ENCODE measurements at regions not wholly inside any gene's neighbourhood (a gene's known extent, or its start where the extent isn't known, plus 50 kb on each side); places are given as distances from the start of the nearest gene placed in this dataset.

DNA sequence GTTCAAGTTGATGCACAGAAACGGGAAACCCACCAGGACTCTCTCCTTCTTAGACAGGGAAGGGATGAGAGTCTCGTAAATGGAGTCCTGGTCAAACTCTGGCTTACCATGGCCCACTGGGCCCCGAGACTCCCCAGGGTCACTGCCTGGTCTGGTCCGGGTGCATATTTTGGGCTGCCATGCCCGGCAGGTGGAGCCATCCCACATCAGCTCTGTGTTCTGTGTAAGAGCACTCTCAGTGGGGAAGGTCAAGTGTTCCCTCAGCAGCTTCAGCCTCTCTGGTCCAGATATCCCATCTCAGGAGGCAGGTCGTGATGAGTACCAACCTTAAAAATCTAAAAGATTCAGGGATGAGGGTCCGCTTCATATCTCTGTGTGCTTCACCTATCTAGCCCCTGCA, 138.8 kb downstream of the EDN3 start:
- no peaks in the 10 kb centered on the region for H3K9me2 ChIP-seq
- no peak overlapping the region for H3K4me2 ChIP-seq
- ChIA-PET POLR2A (no interaction called here), CTCF (interaction anchor here (1.0 to 5.4 kb wide), 9 partner anchors 13 to 575 kb away, joined by 3 to 45 read pairs (median 8); no protein-coding TSS in a partner anchor)
- no peaks in the 10 kb centered on the region for H3K79me2 ChIP-seq (ENCODE audit: insufficient read depth)
- peaks cover 28 to 76% of the 10 kb centered on the region in 2 experiments for H3K4me1 ChIP-seq (ENCODE audit: control insufficient read depth in 1 of 2, insufficient read depth in 2 of 2, low read depth in 1 of 2, low read length in 1 of 2)
- DNase-seq: no peak
- TF ChIP-seq, protein P1, sequence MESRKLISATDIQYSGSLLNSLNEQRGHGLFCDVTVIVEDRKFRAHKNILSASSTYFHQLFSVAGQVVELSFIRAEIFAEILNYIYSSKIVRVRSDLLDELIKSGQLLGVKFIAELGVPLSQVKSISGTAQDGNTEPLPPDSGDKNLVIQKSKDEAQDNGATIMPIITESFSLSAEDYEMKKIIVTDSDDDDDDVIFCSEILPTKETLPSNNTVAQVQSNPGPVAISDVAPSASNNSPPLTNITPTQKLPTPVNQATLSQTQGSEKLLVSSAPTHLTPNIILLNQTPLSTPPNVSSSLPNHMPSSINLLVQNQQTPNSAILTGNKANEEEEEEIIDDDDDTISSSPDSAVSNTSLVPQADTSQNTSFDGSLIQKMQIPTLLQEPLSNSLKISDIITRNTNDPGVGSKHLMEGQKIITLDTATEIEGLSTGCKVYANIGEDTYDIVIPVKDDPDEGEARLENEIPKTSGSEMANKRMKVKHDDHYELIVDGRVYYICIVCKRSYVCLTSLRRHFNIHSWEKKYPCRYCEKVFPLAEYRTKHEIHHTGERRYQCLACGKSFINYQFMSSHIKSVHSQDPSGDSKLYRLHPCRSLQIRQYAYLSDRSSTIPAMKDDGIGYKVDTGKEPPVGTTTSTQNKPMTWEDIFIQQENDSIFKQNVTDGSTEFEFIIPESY (IDR thresholded peaks at IDR 0.05; ENCODE audit: borderline replicate concordance, low read depth): no peak
- no peak for TF ChIP-seq TCF12 (IDR thresholded peaks at IDR 0.05)
- no peak for TF ChIP-seq RXRA (IDR thresholded peaks at IDR 0.05; ENCODE audit: borderline replicate concordance, low read depth)
- TF ChIP-seq, protein P2, sequence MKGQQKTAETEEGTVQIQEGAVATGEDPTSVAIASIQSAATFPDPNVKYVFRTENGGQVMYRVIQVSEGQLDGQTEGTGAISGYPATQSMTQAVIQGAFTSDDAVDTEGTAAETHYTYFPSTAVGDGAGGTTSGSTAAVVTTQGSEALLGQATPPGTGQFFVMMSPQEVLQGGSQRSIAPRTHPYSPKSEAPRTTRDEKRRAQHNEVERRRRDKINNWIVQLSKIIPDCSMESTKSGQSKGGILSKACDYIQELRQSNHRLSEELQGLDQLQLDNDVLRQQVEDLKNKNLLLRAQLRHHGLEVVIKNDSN (IDR thresholded peaks at IDR 0.05; ENCODE audit: borderline replicate concordance, low read depth): no peak
- TF ChIP-seq RFX5 (IDR thresholded peaks at IDR 0.05; ENCODE audit: low read length): no peak
- no peak for TF ChIP-seq TAF1 (IDR thresholded peaks at IDR 0.05; ENCODE audit: borderline replicate concordance, low read depth, low read length)
- TF ChIP-seq TEAD4 (IDR thresholded peaks at IDR 0.05; ENCODE audit: borderline replicate concordance, insufficient read depth): no peak
- no peak for TF ChIP-seq RCOR1 (IDR thresholded peaks at IDR 0.05; ENCODE audit: low read length)
- no peak for TF ChIP-seq SMC3 (IDR thresholded peaks at IDR 0.05; ENCODE audit: low read depth, low read length)
- no peak for TF ChIP-seq EP300 (IDR thresholded peaks at IDR 0.05; ENCODE audit: borderline replicate concordance in 1 of 2, low read depth in 1 of 2, low read length in 1 of 2)
- H3K36me3 ChIP-seq (replicated peaks in 1 of 2; ENCODE audit: control insufficient read depth in 1 of 2, insufficient read depth in 2 of 2, low read length in 1 of 2): no peaks in the 10 kb centered on the region
- no peaks in the 10 kb centered on the region for H3K27me3 ChIP-seq (ENCODE audit: insufficient read depth)
- peak overlapping the region in 1 of 2 experiments; percentile 85; a peak in 2 of 4 replicates for H3K27ac ChIP-seq (ENCODE audit: low read depth in 2 of 2, low read length in 1 of 2)
- no peaks in the 10 kb centered on the region for H3F3A ChIP-seq (replicated peaks; ENCODE audit: insufficient read depth)
- no peaks in the 10 kb centered on the region for H4K20me1 ChIP-seq (ENCODE audit: insufficient read depth)
- no peak overlapping the region for H3K9ac ChIP-seq
- no peak overlapping the region for H2AFZ ChIP-seq (ENCODE audit: low read depth)
- H3K4me3 ChIP-seq (ENCODE audit: low read depth in 2 of 2, low read length in 1 of 2): no peak overlapping the region
- no peaks in the 10 kb centered on the region for H3K9me3 ChIP-seq
- WGBS (ENCODE audit: low lambda C conversion rate): 73% methylated on average over 5 of the region's 7 CpGs

DNA sequence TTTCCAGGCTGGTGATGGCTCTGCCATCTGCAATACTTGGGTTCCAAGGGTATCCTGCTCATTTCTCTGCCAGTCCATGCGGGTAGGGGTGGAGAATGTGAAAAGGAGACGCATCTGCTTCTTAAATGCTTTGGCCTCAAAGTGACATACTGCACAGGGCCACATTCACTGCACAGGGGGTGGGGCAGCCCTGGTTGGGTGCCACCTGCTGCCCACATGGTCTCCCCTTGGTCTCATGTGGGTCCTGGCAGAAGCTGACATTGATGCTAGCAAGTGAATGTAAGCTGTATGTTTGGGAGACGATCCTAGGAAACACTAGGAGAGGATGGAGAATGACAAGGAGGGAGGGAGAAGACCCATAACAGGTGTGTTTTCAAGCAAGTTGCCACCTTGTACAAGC, 140.9 kb downstream of the EDN3 start:
- TF ChIP-seq, protein P3, sequence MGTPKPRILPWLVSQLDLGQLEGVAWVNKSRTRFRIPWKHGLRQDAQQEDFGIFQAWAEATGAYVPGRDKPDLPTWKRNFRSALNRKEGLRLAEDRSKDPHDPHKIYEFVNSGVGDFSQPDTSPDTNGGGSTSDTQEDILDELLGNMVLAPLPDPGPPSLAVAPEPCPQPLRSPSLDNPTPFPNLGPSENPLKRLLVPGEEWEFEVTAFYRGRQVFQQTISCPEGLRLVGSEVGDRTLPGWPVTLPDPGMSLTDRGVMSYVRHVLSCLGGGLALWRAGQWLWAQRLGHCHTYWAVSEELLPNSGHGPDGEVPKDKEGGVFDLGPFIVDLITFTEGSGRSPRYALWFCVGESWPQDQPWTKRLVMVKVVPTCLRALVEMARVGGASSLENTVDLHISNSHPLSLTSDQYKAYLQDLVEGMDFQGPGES (IDR thresholded peaks at IDR 0.05; ENCODE audit: low read depth, low read length): no peak
- TF ChIP-seq MXI1 (IDR thresholded peaks at IDR 0.05; ENCODE audit: low read depth, low read length) (no peak), NRF1 (IDR thresholded peaks at IDR 0.05; ENCODE audit: low read depth, low read length) (no peak), ELF1 (IDR thresholded peaks at IDR 0.05) (no peak), SMC3 (IDR thresholded peaks at IDR 0.05; ENCODE audit: low read depth, low read length) (no peak), FOXM1 (IDR thresholded peaks at IDR 0.05; ENCODE audit: low read depth) (no peak), RCOR1 (IDR thresholded peaks at IDR 0.05; ENCODE audit: low read length) (no peak), EP300 (IDR thresholded peaks at IDR 0.05; ENCODE audit: borderline replicate concordance in 1 of 2, low read depth in 1 of 2, low read length in 1 of 2) (no peak), FOXJ3 (CRISPR knock-in tag; IDR thresholded peaks at IDR 0.05) (no peak), JUND (IDR thresholded peaks at IDR 0.05) (no peak), RFX5 (IDR thresholded peaks at IDR 0.05; ENCODE audit: low read length) (no peak), TEAD4 (IDR thresholded peaks at IDR 0.05; ENCODE audit: borderline replicate concordance, insufficient read depth) (no peak), MEF2A (IDR thresholded peaks at IDR 0.05; ENCODE audit: borderline replicate concordance, low read depth) (no peak), GATA2 (CRISPR knock-in tag; IDR thresholded peaks at IDR 0.05) (no peak), CHD2 (IDR thresholded peaks at IDR 0.05; ENCODE audit: low read length, partially characterized antibody) (no peak)
- TF ChIP-seq, protein P4, sequence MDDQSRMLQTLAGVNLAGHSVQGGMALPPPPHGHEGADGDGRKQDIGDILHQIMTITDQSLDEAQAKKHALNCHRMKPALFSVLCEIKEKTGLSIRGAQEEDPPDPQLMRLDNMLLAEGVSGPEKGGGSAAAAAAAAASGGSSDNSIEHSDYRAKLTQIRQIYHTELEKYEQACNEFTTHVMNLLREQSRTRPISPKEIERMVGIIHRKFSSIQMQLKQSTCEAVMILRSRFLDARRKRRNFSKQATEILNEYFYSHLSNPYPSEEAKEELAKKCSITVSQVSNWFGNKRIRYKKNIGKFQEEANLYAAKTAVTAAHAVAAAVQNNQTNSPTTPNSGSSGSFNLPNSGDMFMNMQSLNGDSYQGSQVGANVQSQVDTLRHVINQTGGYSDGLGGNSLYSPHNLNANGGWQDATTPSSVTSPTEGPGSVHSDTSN (IDR thresholded peaks at IDR 0.05): no peak
- TF ChIP-seq, protein P1 (IDR thresholded peaks at IDR 0.05; ENCODE audit: borderline replicate concordance, low read depth): no peak
- Histone ChIP-seq H3K27me3 (ENCODE audit: insufficient read depth) (no peaks in the 10 kb centered on the region), H3K9me2 (no peaks in the 10 kb centered on the region), H3K9me3 (no peaks in the 10 kb centered on the region), H3K79me2 (ENCODE audit: insufficient read depth) (no peaks in the 10 kb centered on the region), H3K27ac (ENCODE audit: low read depth in 2 of 2, low read length in 1 of 2) (peak overlapping the region in 1 of 2 experiments; percentile 58; a peak in 1 of 4 replicates), H2AFZ (ENCODE audit: low read depth) (no peak overlapping the region), H4K20me1 (ENCODE audit: insufficient read depth) (no peaks in the 10 kb centered on the region), H3K4me1 (ENCODE audit: control insufficient read depth in 1 of 2, insufficient read depth in 2 of 2, low read depth in 1 of 2, low read length in 1 of 2) (peaks cover 12 to 58% of the 10 kb centered on the region in 2 experiments; a peak in 3 of 4 replicates), H3K4me3 (ENCODE audit: low read depth in 2 of 2, low read length in 1 of 2) (no peak overlapping the region), H3K9ac (no peak overlapping the region), H3F3A (replicated peaks; ENCODE audit: insufficient read depth) (no peaks in the 10 kb centered on the region), H3K4me2 (no peak overlapping the region), H3K36me3 (replicated peaks in 1 of 2; ENCODE audit: control insufficient read depth in 1 of 2, insufficient read depth in 2 of 2, low read length in 1 of 2) (no peaks in the 10 kb centered on the region)
- CTCF ChIA-PET: interaction anchor here (0.9 to 1.5 kb wide), 5 partner anchors 9 to 55 kb away, joined by 3 to 9 read pairs (median 6); no protein-coding TSS in a partner anchor
- POLR2A ChIA-PET: no interaction called here
- no peak for DNase-seq
- 82% methylated on average over 3 of the region's 3 CpGs for WGBS (ENCODE audit: low lambda C conversion rate)
